Brain microvascular endothelial cell (primary cell): ENCODE measurements at regions not wholly inside any gene's neighbourhood (a gene's known extent, or its start where the extent isn't known, plus 50 kb on each side); places are given as distances from the start of the nearest gene placed in this dataset.

Experiments
- DNase-seq: peaks from one replicate; pipeline ENCODE4 v3.0.0-alpha.2; 2020
- H3K27ac ChIP-seq: fragments of 250-450 bp; sonication (Bioruptor Pico); 2 replicates; pipeline ENCODE4 v1.5.1; 2020; ENCODE audit warnings: mild to moderate bottlenecking, moderate library complexity
- H3K27me3 ChIP-seq: fragments of 250-450 bp; sonication (Bioruptor Pico); replicated peaks from 2 replicates; pipeline ENCODE4 v1.5.1; 2020; ENCODE audit warnings: mild to moderate bottlenecking
- H3K36me3 ChIP-seq: fragments of 250-450 bp; sonication (Bioruptor Pico); replicated peaks from 2 replicates; pipeline ENCODE4 v1.5.1; 2020; ENCODE audit warnings: mild to moderate bottlenecking
- H3K4me3 ChIP-seq: 2 replicates; pipeline ENCODE4 v1.5.1; 2011; ENCODE audit warnings: low read depth, mild to moderate bottlenecking, control low read depth, low read length, moderate library complexity
- CTCF ChIP-seq: IDR thresholded peaks from 2 replicates; pipeline ENCODE4 v1.5.1; 2011; ENCODE audit warnings: low read depth, mild to moderate bottlenecking, moderate library complexity, low read length, control low read depth, inconsistent platforms; ENCODE audit errors: missing control alignments
- in situ Hi-C: cut with HindIII; loops from 2 replicates; pipeline ENCODE4 v1.10.0; 2017; ENCODE audit warnings: low sequenced_read_pairs, low pct_ligation_motif_present

- no peak overlapping the region for H3K4me3 ChIP-seq
- in situ Hi-C loops = no loop called here
- no peak overlapping the region for H3K27ac ChIP-seq
- H3K36me3 ChIP-seq = no peaks in the 10 kb centered on the region
- DNase-seq = no peak
- H3K27me3 ChIP-seq = no peaks in the 10 kb centered on the region
- TF ChIP-seq CTCF = no peak
Observed at GRCh38 chr10:131018886-131019500, 292.5 kb downstream of the TCERG1L start.

GRCh38 chr10:131019696-131020095 is 291.8 kb downstream of the TCERG1L start:
- Histone ChIP-seq H3K27me3 (no peaks in the 10 kb centered on the region), H3K27ac (no peak overlapping the region), H3K4me3 (no peak overlapping the region), H3K36me3 (no peaks in the 10 kb centered on the region)
- in situ Hi-C loops = no loop called here
- TF ChIP-seq CTCF = no peak
- DNase-seq = no peak

- no peaks in the 10 kb centered on the region for H3K27me3 ChIP-seq
- no peak for DNase-seq
- no peak for TF ChIP-seq CTCF
- no peak overlapping the region for H3K27ac ChIP-seq
- H3K36me3 ChIP-seq = no peaks in the 10 kb centered on the region
- in situ Hi-C loops = no loop called here
- H3K4me3 ChIP-seq = no peak overlapping the region
Observed at GRCh38 chr10:131020775-131021174, 290.7 kb downstream of the TCERG1L start.

GRCh38 chr10:131021246-131021895 is 290.1 kb downstream of the TCERG1L start:
- DNase-seq = no peak
- in situ Hi-C loops = no loop called here
- no peak overlapping the region for H3K4me3 ChIP-seq
- no peak for TF ChIP-seq CTCF
- H3K27me3 ChIP-seq = no peaks in the 10 kb centered on the region
- no peaks in the 10 kb centered on the region for H3K36me3 ChIP-seq
- H3K27ac ChIP-seq = no peak overlapping the region

- H3K36me3 ChIP-seq = no peaks in the 10 kb centered on the region
- H3K27ac ChIP-seq = no peak overlapping the region
- no peaks in the 10 kb centered on the region for H3K27me3 ChIP-seq
- in situ Hi-C loops = no loop called here
- H3K4me3 ChIP-seq = no peak overlapping the region
- no peak for DNase-seq
- no peak for TF ChIP-seq CTCF
Observed at GRCh38 chr10:131021969-131022368, 289.6 kb downstream of the TCERG1L start.

GRCh38 chr10:131022369-131022768 is 289.2 kb downstream of the TCERG1L start:
- TF ChIP-seq CTCF = no peak
- Histone ChIP-seq H3K27ac (no peak overlapping the region), H3K36me3 (no peaks in the 10 kb centered on the region), H3K4me3 (no peak overlapping the region), H3K27me3 (no peaks in the 10 kb centered on the region)
- in situ Hi-C loops = no loop called here
- DNase-seq = no peak
